B cell (primary cell): ENCODE measurements at regions not wholly inside any gene's neighbourhood (a gene's known extent, or its start where the extent isn't known, plus 50 kb on each side); places are given as distances from the start of the nearest gene placed in this dataset.

Source experiments
- ATAC-seq: fragments of 200-7000 bp; cut with Tn5 transposase; one replicate; pipeline ENCODE4 v1.10.0; 2021; ENCODE audit warnings: low read depth, mild to moderate bottlenecking, moderate number of reproducible peaks, moderate library complexity
- CTCF ChIA-PET: fragments of 350-600 bp; sonication (Branson Sonifier 250); formaldehyde crosslinking; loops from one replicate; lab custom pipeline; 2021; ENCODE audit warnings: antibody characterized with exemption, inconsistent platforms; lab: Charles Lee
- POLR2A ChIA-PET: fragments of 350-600 bp; sonication (Branson Sonifier 250); formaldehyde crosslinking; loops from one replicate; lab custom pipeline; 2021; ENCODE audit warnings: antibody characterized with exemption; lab: Charles Lee
- DNase-seq: peaks from one replicate; pipeline ENCODE4 v3.0.0; 2013
- H2AFZ ChIP-seq: 2 replicates; pipeline ENCODE4 v1.6.1; 2012; ENCODE audit warnings: mild to moderate bottlenecking, low read depth, low read length; ENCODE audit not compliant: insufficient read depth, poor library complexity, severe bottlenecking
- H3K27ac ChIP-seq, 2 donors: 1 replicate in 1 of 2; 2 replicates in 1 of 2; pipeline ENCODE4 v1.5.1; 2012 to 2013; ENCODE audit warnings: low read length in 2 of 2, mild to moderate bottlenecking in 2 of 2, moderate library complexity in 1 of 2
- H3K27me3 ChIP-seq, 4 experiments: fragments of 200-600 bp in 1 of 4; sonication (generic) in 1 of 4; replicated peaks in 1 of 4; 1 replicate in 2 of 4; 2 replicates in 2 of 4; pipeline versions ENCODE4 v1.6.1 to v1.7.0; 2013 to 2016; ENCODE audit warnings: low read length in 3 of 4, mild to moderate bottlenecking in 2 of 4, mixed read lengths in 1 of 4, moderate library complexity in 1 of 4; ENCODE audit not compliant: insufficient read depth in 4 of 4, control insufficient read depth in 3 of 4; ENCODE audit errors: control extremely low read depth in 1 of 4
- H3K36me3 ChIP-seq, 2 experiments: replicated peaks in 1 of 2; 1 replicate in 1 of 2; 2 replicates in 1 of 2; pipeline versions ENCODE4 v1.6.1 to v1.7.1; 2013; ENCODE audit warnings: low read length in 1 of 2; ENCODE audit not compliant: insufficient read depth in 2 of 2, control insufficient read depth in 1 of 2; ENCODE audit errors: control extremely low read depth in 1 of 2, extremely low read depth in 1 of 2
- H3K4me1 ChIP-seq, 2 donors: fragments of 200-600 bp in 1 of 2; sonication (generic) in 1 of 2; 1 replicate in 1 of 2; 2 replicates in 1 of 2; pipeline versions ENCODE4 v1.5.1 to v1.6.1; 2013 to 2017; ENCODE audit warnings: low read length in 2 of 2; ENCODE audit not compliant: control insufficient read depth in 2 of 2, insufficient read depth in 2 of 2
- H3K4me2 ChIP-seq: replicated peaks from 2 replicates; pipeline ENCODE3; 2012; ENCODE audit warnings: mild to moderate bottlenecking, low read depth, low read length; ENCODE audit not compliant: poor library complexity, severe bottlenecking
- H3K4me3 ChIP-seq, 5 experiments: fragments of 200-600 bp in 1 of 5; sonication (generic) in 1 of 5; 1 replicate in 3 of 5; 2 replicates in 2 of 5; pipeline versions ENCODE4 v1.5.1 to v1.7.0; 2011 to 2016; ENCODE audit warnings: low read length in 4 of 5, mild to moderate bottlenecking in 4 of 5, low read depth in 2 of 5, control low read depth in 1 of 5, moderate library complexity in 1 of 5; ENCODE audit not compliant: insufficient read depth in 1 of 5; ENCODE audit errors: control extremely low read depth in 1 of 5, extremely low read depth in 1 of 5
- H3K79me2 ChIP-seq: fragments of 200-600 bp; sonication (generic); one replicate; pipeline ENCODE4 v1.6.0; 2016; ENCODE audit warnings: low read length; ENCODE audit not compliant: control insufficient read depth, insufficient read depth
- H3K9ac ChIP-seq: fragments of 200-600 bp; sonication (generic); 2 replicates; pipeline ENCODE4 v1.6.1; 2017; ENCODE audit warnings: mild to moderate bottlenecking, low read length, moderate library complexity
- H3K9me3 ChIP-seq, 3 donors: one replicate each; pipeline versions ENCODE4 v1.6.1 to v1.7.1; 2013; ENCODE audit warnings: low read length in 2 of 3; ENCODE audit not compliant: control insufficient read depth in 2 of 3, insufficient read depth in 1 of 3; ENCODE audit errors: control extremely low read depth in 1 of 3
- H4K20me1 ChIP-seq: 2 replicates; pipeline ENCODE4 v1.6.0; 2012; ENCODE audit warnings: mild to moderate bottlenecking, low read length; ENCODE audit not compliant: insufficient read depth, control insufficient read depth, poor library complexity, severe bottlenecking
- H3K27ac Mint-ChIP-seq: one replicate; pipeline ENCODE4 v1.8.0; 2021; ENCODE audit warnings: mixed read lengths
- H3K27me3 Mint-ChIP-seq: one replicate; pipeline ENCODE4 v1.8.0; 2021; ENCODE audit warnings: mixed read lengths
- H3K4me1 Mint-ChIP-seq: one replicate; pipeline ENCODE4 v1.8.0; 2021; ENCODE audit warnings: mixed read lengths
- H3K4me3 Mint-ChIP-seq: one replicate; pipeline ENCODE4 v1.8.0; 2021; ENCODE audit warnings: mixed read lengths
- H3K9me3 Mint-ChIP-seq: one replicate; pipeline ENCODE4 v1.8.0; 2022; ENCODE audit warnings: mixed read lengths; ENCODE audit not compliant: insufficient read depth
- CTCF ChIP-seq: fragments of 200-600 bp; IDR thresholded peaks from one replicate; pipeline ENCODE4 v1.8.0; 2022; ENCODE audit warnings: antibody characterized with exemption, mild to moderate bottlenecking
- EZH2 ChIP-seq: IDR thresholded peaks from 2 replicates; pipeline ENCODE4 v1.6.1; 2012; ENCODE audit warnings: borderline replicate concordance, low read depth, mild to moderate bottlenecking, moderate library complexity, low read length; ENCODE audit not compliant: insufficient read depth, poor library complexity, severe bottlenecking
- WGBS: methylation state at CpG from one replicate; pipeline ENCODE4 v1.1.5; 2013; ENCODE audit warnings: missing lambda C conversion rate; ENCODE audit not compliant: insufficient coverage; 5-methylcytosine and 5-hydroxymethylcytosine counted together
- intact Hi-C: fragments of 100-400 bp; cut with micrococcal nuclease; formaldehyde crosslinking; loops from one replicate; pipeline ENCODE4 v1.10.0; 2022

- Mint-ChIP-seq H3K27ac (no peak overlapping the region), H3K9me3 (peaks cover 3% of the 10 kb centered on the region), H3K4me1 (no peaks in the 10 kb centered on the region), H3K4me3 (no peak overlapping the region), H3K27me3 (no peaks in the 10 kb centered on the region)
- ChIA-PET POLR2A (no interaction called here), CTCF (no interaction called here)
- H3K4me3 ChIP-seq = no peak overlapping the region
- no peak overlapping the region for H3K27ac ChIP-seq
- 20% methylated on average over 1 of the region's 4 CpGs for WGBS
- H3K79me2 ChIP-seq = no peaks in the 10 kb centered on the region
- intact Hi-C loops = no loop called here
- H3K27me3 ChIP-seq = no peaks in the 10 kb centered on the region
- no peak overlapping the region for H3K9ac ChIP-seq
- ATAC-seq = no peak
- no peaks in the 10 kb centered on the region for H3K36me3 ChIP-seq
- H3K4me2 ChIP-seq = no peak overlapping the region
- no peaks in the 10 kb centered on the region for H4K20me1 ChIP-seq
- no peaks in the 10 kb centered on the region for H3K9me3 ChIP-seq
- H3K4me1 ChIP-seq = no peaks in the 10 kb centered on the region
- no peak for DNase-seq
- no peak overlapping the region for H2AFZ ChIP-seq
- TF ChIP-seq EZH2 (no peak), CTCF (no peak)
Measured at GRCh38 chr11:15500643-15501042, 385.9 kb downstream of the INSC start.

GRCh38 chr11:15501566-15501965 is 386.8 kb downstream of the INSC start:
- no peak for DNase-seq
- no peak overlapping the region for H3K27ac Mint-ChIP-seq
- Histone ChIP-seq H3K4me1 (no peaks in the 10 kb centered on the region), H3K79me2 (no peaks in the 10 kb centered on the region), H2AFZ (no peak overlapping the region), H3K9me3 (no peaks in the 10 kb centered on the region), H3K36me3 (no peaks in the 10 kb centered on the region), H3K27me3 (no peaks in the 10 kb centered on the region), H3K4me3 (no peak overlapping the region), H3K9ac (no peak overlapping the region), H3K27ac (no peak overlapping the region), H3K4me2 (no peak overlapping the region), H4K20me1 (no peaks in the 10 kb centered on the region)
- TF ChIP-seq EZH2 (no peak), CTCF (no peak)
- H3K4me3 Mint-ChIP-seq = no peak overlapping the region
- no peak for ATAC-seq
- H3K9me3 Mint-ChIP-seq = peaks cover 3% of the 10 kb centered on the region
- ChIA-PET CTCF (no interaction called here), POLR2A (no interaction called here)
- WGBS = 74% methylated on average over 2 of the region's 7 CpGs
- intact Hi-C loops = no loop called here
- H3K4me1 Mint-ChIP-seq = no peaks in the 10 kb centered on the region
- no peaks in the 10 kb centered on the region for H3K27me3 Mint-ChIP-seq
